T-helper 2 cell (primary cell): ENCODE measurements at regions not wholly inside any gene's neighbourhood (a gene's known extent, or its start where the extent isn't known, plus 50 kb on each side); places are given as distances from the start of the nearest gene placed in this dataset.
A peak's percentile ranks its signal among the peaks of the same experiment; 100 is the strongest.

Experiments used
- DNase-seq, 5 experiments: peaks; one replicate each; pipeline versions ENCODE4 v3.0.0 to v3.0.0-alpha.2; 2012 to 2022

- peak in 3 of 5 experiments; percentile 9 to 47 (median 20) for DNase-seq
These were observed 112.6 kb upstream of the RALGAPA2 start for GRCh38 chr20:20824924-20825584.

GRCh38 chr20:20823476-20823881 is 111.0 kb upstream of the RALGAPA2 start:
- no peak for DNase-seq

GRCh38 chr20:20821484-20822260 is 109.2 kb upstream of the RALGAPA2 start:
- no peak for DNase-seq

- no peak for DNase-seq
These were observed 108.5 kb upstream of the RALGAPA2 start for GRCh38 chr20:20820785-20821483.

- DNase-seq = no peak
These were observed 107.7 kb upstream of the RALGAPA2 start for GRCh38 chr20:20820104-20820503.

GRCh38 chr20:20816969-20817755 is 104.7 kb upstream of the RALGAPA2 start:
- DNase-seq = no peak

- DNase-seq = no peak
These were observed 103.4 kb upstream of the RALGAPA2 start for GRCh38 chr20:20815711-20816455.

GRCh38 chr20:20814685-20815084 is 102.2 kb upstream of the RALGAPA2 start:
- DNase-seq = no peak

- DNase-seq = no peak
These were observed 99.7 kb upstream of the RALGAPA2 start for GRCh38 chr20:20812136-20812535.

- DNase-seq = no peak
These were observed 95.6 kb upstream of the RALGAPA2 start for GRCh38 chr20:20808016-20808415.

GRCh38 chr20:20806121-20807095 is 94.0 kb upstream of the RALGAPA2 start:
- no peak for DNase-seq

- DNase-seq = no peak
These were observed 90.6 kb upstream of the RALGAPA2 start for GRCh38 chr20:20803011-20803410.

GRCh38 chr20:20802328-20802727 is 89.9 kb upstream of the RALGAPA2 start:
- no peak for DNase-seq

- no peak for DNase-seq
These were observed 87.4 kb upstream of the RALGAPA2 start for GRCh38 chr20:20799716-20800312.

- no peak for DNase-seq
These were observed 85.3 kb upstream of the RALGAPA2 start for GRCh38 chr20:20797521-20798310.

- DNase-seq = no peak
These were observed 84.5 kb upstream of the RALGAPA2 start for GRCh38 chr20:20796766-20797440.

- DNase-seq = no peak
These were observed 83.3 kb upstream of the RALGAPA2 start for GRCh38 chr20:20795721-20796120.

- no peak for DNase-seq
These were observed 82.7 kb upstream of the RALGAPA2 start for GRCh38 chr20:20795119-20795518.

GRCh38 chr20:20793591-20793990 is 81.1 kb upstream of the RALGAPA2 start:
- no peak for DNase-seq
